Sigmoid colon (tissue), 4 donors: ENCODE measurements at regions not wholly inside any gene's neighbourhood (a gene's known extent, or its start where the extent isn't known, plus 50 kb on each side); places are given as distances from the start of the nearest gene placed in this dataset.

ENCODE experiments used
- POLR2A ChIP-seq, 2 donors: fragments of 450-650 bp; IDR thresholded peaks; one replicate each; pipeline ENCODE4 v1.6.1; 2016; ENCODE audit warnings: antibody characterized with exemption in 2 of 2, mild to moderate bottlenecking in 2 of 2, moderate library complexity in 2 of 2
- POLR2AphosphoS5 ChIP-seq, 4 donors: sonication (generic); formaldehyde crosslinking; IDR thresholded peaks; one replicate each; pipeline ENCODE4 v1.6.1; 2017; ENCODE audit warnings: antibody characterized with exemption in 4 of 4
- TF ChIP-seq, protein P1 (sequence below), 4 experiments: fragments of 450-650 bp in 3 of 4; fragments of 200-600 bp in 1 of 4; IDR thresholded peaks; one replicate each; pipeline ENCODE4 v1.5.1; 2016 to 2019; ENCODE audit warnings: antibody characterized with exemption in 4 of 4, mild to moderate bottlenecking in 3 of 4, moderate library complexity in 2 of 4

DNA sequence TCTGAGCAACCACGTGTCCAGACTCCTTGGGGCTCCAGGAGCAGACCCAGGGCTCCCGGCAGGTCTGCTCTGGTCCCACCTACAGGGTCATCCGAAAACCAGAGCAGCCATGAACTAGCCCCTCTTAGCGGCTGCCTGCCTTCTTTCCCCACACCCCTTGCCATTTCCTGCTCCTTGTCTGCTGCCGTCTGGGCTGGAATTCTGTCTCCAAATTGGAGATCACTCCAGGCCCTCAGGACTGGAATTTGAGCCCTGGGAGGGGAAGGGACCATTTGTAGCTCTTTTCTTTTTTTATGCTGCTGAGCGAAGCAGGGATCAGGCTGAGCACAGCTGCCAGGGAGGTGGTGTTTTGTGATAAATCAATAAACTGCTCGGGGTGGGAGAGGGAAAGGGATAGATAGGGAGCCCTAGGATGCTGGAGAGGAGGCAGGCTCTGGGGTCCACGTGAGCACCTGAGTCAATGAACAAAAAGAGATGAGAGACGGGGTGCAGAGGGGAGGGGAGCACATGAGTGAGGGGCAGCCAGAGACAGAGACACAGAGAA is 257.5 kb downstream of the ENGASE start:
- TF ChIP-seq, protein P1, sequence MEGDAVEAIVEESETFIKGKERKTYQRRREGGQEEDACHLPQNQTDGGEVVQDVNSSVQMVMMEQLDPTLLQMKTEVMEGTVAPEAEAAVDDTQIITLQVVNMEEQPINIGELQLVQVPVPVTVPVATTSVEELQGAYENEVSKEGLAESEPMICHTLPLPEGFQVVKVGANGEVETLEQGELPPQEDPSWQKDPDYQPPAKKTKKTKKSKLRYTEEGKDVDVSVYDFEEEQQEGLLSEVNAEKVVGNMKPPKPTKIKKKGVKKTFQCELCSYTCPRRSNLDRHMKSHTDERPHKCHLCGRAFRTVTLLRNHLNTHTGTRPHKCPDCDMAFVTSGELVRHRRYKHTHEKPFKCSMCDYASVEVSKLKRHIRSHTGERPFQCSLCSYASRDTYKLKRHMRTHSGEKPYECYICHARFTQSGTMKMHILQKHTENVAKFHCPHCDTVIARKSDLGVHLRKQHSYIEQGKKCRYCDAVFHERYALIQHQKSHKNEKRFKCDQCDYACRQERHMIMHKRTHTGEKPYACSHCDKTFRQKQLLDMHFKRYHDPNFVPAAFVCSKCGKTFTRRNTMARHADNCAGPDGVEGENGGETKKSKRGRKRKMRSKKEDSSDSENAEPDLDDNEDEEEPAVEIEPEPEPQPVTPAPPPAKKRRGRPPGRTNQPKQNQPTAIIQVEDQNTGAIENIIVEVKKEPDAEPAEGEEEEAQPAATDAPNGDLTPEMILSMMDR (IDR thresholded peaks at IDR 0.05), result no peak
- no peak for TF ChIP-seq POLR2AphosphoS5 (IDR thresholded peaks at IDR 0.05)
- no peak for TF ChIP-seq POLR2A (IDR thresholded peaks at IDR 0.05)
